ENCODE measurements at regions not wholly inside any gene's neighbourhood (a gene's known extent, or its start where the extent isn't known, plus 50 kb on each side); places are given as distances from the start of the nearest gene placed in this dataset.
A peak's percentile ranks its signal among the peaks of the same experiment; 100 is the strongest.
"Not testable (repeated sequence)": the region's sequence is repeated elsewhere in the genome, so short reads cannot be mapped to it uniquely, and the experiment has no call there.

GRCh38 chr3:81839504-81840094 lies 78.2 kb upstream of the GBE1 start:
- Histone ChIP-seq H3K4me1 (replicated peaks in 1 of 2) (no peaks in the 10 kb centered on the region), H3K27me3 (no peaks in the 10 kb centered on the region), H3K4me3 (no peak overlapping the region), H3K9me3 (replicated peaks in 1 of 3) (no peaks in the 10 kb centered on the region), H3K36me3 (replicated peaks in 1 of 2) (no peaks in the 10 kb centered on the region), H3K27ac (no peak overlapping the region)
- TF ChIP-seq POLR2A (IDR thresholded peaks at IDR 0.05): no peak
- no peak for TF ChIP-seq CTCF (IDR thresholded peaks at IDR 0.05)
- 80 to 89% (median 82%) methylated on average over 4 of the region's 4 CpGs for WGBS, 4 donors
- no peak for DNase-seq
- intact Hi-C loops (cut with DNase I): no loop called here

GRCh38 chr3:81838457-81838856 lies 77.0 kb upstream of the GBE1 start:
- Histone ChIP-seq H3K27ac (peak overlapping the region in 2 of 5 donors; percentile 4 to 21), H3K4me1 (replicated peaks in 1 of 2) (no peaks in the 10 kb centered on the region), H3K4me3 (no peak overlapping the region), H3K36me3 (replicated peaks in 1 of 2) (no peaks in the 10 kb centered on the region), H3K27me3 (no peaks in the 10 kb centered on the region), H3K9me3 (replicated peaks in 1 of 3) (no peaks in the 10 kb centered on the region)
- intact Hi-C loops (cut with DNase I): no loop called here
- WGBS, 4 donors: 56 to 65% (median 61%) methylated on average over 1 of the region's 1 CpG
- TF ChIP-seq POLR2A (IDR thresholded peaks at IDR 0.05) (no peak), CTCF (IDR thresholded peaks at IDR 0.05) (no peak)
- no peak for DNase-seq

GRCh38 chr3:81837071-81837593 lies 75.7 kb upstream of the GBE1 start:
- no peaks in the 10 kb centered on the region for H3K4me1 ChIP-seq (replicated peaks in 1 of 2)
- TF ChIP-seq CTCF (IDR thresholded peaks at IDR 0.05): no peak
- TF ChIP-seq POLR2A (IDR thresholded peaks at IDR 0.05): no peak
- intact Hi-C loops (cut with DNase I): no loop called here
- no peak for DNase-seq
- no peak overlapping the region for H3K27ac ChIP-seq
- WGBS, 4 donors: 89 to 96% (median 93%) methylated on average over 6 of the region's 6 CpGs
- no peak overlapping the region for H3K4me3 ChIP-seq
- H3K27me3 ChIP-seq: no peaks in the 10 kb centered on the region
- no peaks in the 10 kb centered on the region for H3K9me3 ChIP-seq (replicated peaks in 1 of 3)
- no peaks in the 10 kb centered on the region for H3K36me3 ChIP-seq (replicated peaks in 1 of 2)

GRCh38 chr3:81829937-81830336 lies 68.5 kb upstream of the GBE1 start:
- no peaks in the 10 kb centered on the region for H3K27me3 ChIP-seq
- H3K36me3 ChIP-seq (replicated peaks in 1 of 2): no peaks in the 10 kb centered on the region
- intact Hi-C loops (cut with DNase I): no loop called here
- H3K9me3 ChIP-seq (replicated peaks in 1 of 3): no peaks in the 10 kb centered on the region
- TF ChIP-seq POLR2A (IDR thresholded peaks at IDR 0.05): no peak
- TF ChIP-seq CTCF (IDR thresholded peaks at IDR 0.05): no peak
- no peak for DNase-seq
- no peak overlapping the region for H3K4me3 ChIP-seq
- no peak overlapping the region for H3K27ac ChIP-seq
- no peaks in the 10 kb centered on the region for H3K4me1 ChIP-seq (replicated peaks in 1 of 2)

- intact Hi-C loops (cut with DNase I); H3K4me3 ChIP-seq; H3K36me3 ChIP-seq (replicated peaks in 1 of 2); H3K4me1 ChIP-seq (replicated peaks in 1 of 2); H3K27me3 ChIP-seq; H3K27ac ChIP-seq; H3K9me3 ChIP-seq (replicated peaks in 1 of 3): not testable (repeated sequence)
- 82 to 91% (median 89%) methylated on average over 5 of the region's 5 CpGs for WGBS, 4 donors
- peak in 2 of 7 donors; percentile 9 to 15 for DNase-seq
Observed at GRCh38 chr3:81829272-81829671, 67.8 kb upstream of the GBE1 start.
